ENCODE measurements at regions not wholly inside any gene's neighbourhood (a gene's known extent, or its start where the extent isn't known, plus 50 kb on each side); places are given as distances from the start of the nearest gene placed in this dataset.

- Histone ChIP-seq H3K36me3 (no peaks in the 10 kb centered on the region), H3K4me3 (no peak overlapping the region), H3K4me1 (no peaks in the 10 kb centered on the region), H3K27me3 (no peaks in the 10 kb centered on the region), H3K9me3 (no peaks in the 10 kb centered on the region), H3K27ac (no peak overlapping the region)
- intact Hi-C loops (cut with DNase I) = no loop called here
- WGBS, 2 donors = 40 to 53% methylated on average over 3 of the region's 3 CpGs
- TF ChIP-seq CTCF (IDR thresholded peaks at IDR 0.05) = no peak
- FAIRE-seq = no peak
- no peak for ATAC-seq
- no peak for DNase-seq
These were observed 89.4 kb upstream of the IGLL5 start for GRCh38 chr22:22798232-22798616.

GRCh38 chr22:22798716-22799115, 88.9 kb upstream of the IGLL5 start:
- ATAC-seq (no peak), FAIRE-seq (no peak), DNase-seq (no peak)
- H3K4me1 ChIP-seq = no peaks in the 10 kb centered on the region
- no peak overlapping the region for H3K27ac ChIP-seq
- no peaks in the 10 kb centered on the region for H3K9me3 ChIP-seq
- no peak for TF ChIP-seq CTCF (IDR thresholded peaks at IDR 0.05)
- intact Hi-C loops (cut with DNase I) = no loop called here
- H3K36me3 ChIP-seq = no peaks in the 10 kb centered on the region
- H3K4me3 ChIP-seq = no peak overlapping the region
- H3K27me3 ChIP-seq = no peaks in the 10 kb centered on the region
- 90 to 91% methylated on average over 1 of the region's 1 CpG for WGBS, 2 donors

- no peaks in the 10 kb centered on the region for H3K36me3 ChIP-seq
- no peak for TF ChIP-seq CTCF (IDR thresholded peaks at IDR 0.05)
- intact Hi-C loops (cut with DNase I) = no loop called here
- peak in 1 of 4 donors; percentile 30 for ATAC-seq
- no peak for DNase-seq
- 32 to 51% methylated on average over 4 of the region's 4 CpGs for WGBS, 2 donors
- no peak for FAIRE-seq
- H3K9me3 ChIP-seq = no peaks in the 10 kb centered on the region
- H3K4me1 ChIP-seq = no peaks in the 10 kb centered on the region
- no peak overlapping the region for H3K4me3 ChIP-seq
- no peak overlapping the region for H3K27ac ChIP-seq
- no peaks in the 10 kb centered on the region for H3K27me3 ChIP-seq
These were observed 88.1 kb upstream of the IGLL5 start for GRCh38 chr22:22799561-22799960.

- no peaks in the 10 kb centered on the region for H3K4me1 ChIP-seq
- no peaks in the 10 kb centered on the region for H3K36me3 ChIP-seq
- TF ChIP-seq CTCF (IDR thresholded peaks at IDR 0.05) = no peak
- ATAC-seq (no peak), FAIRE-seq (no peak), DNase-seq (no peak)
- no peak overlapping the region for H3K4me3 ChIP-seq
- peaks cover 0 to 2% (median 0%) of the 10 kb centered on the region in 4 donors for H3K27me3 ChIP-seq
- H3K9me3 ChIP-seq = no peaks in the 10 kb centered on the region
- 68 to 78% methylated on average over 3 of the region's 3 CpGs for WGBS, 2 donors
- H3K27ac ChIP-seq = no peak overlapping the region
- intact Hi-C loops (cut with DNase I) = no loop called here
These were observed 86.9 kb upstream of the IGLL5 start for GRCh38 chr22:22800716-22801115.

- H3K4me3 ChIP-seq = no peak overlapping the region
- FAIRE-seq (no peak), ATAC-seq (no peak), DNase-seq (no peak)
- intact Hi-C loops (cut with DNase I) = no loop called here
- no peak overlapping the region for H3K27ac ChIP-seq
- 70 to 75% methylated on average over 5 of the region's 5 CpGs for whole genome bisulfite sequencing, 2 donors
- peaks cover 0 to 7% (median 0%) of the 10 kb centered on the region in 4 donors for H3K27me3 ChIP-seq
- no peaks in the 10 kb centered on the region for H3K4me1 ChIP-seq
- no peaks in the 10 kb centered on the region for H3K9me3 ChIP-seq
- H3K36me3 ChIP-seq = no peaks in the 10 kb centered on the region
- TF ChIP-seq CTCF (IDR thresholded peaks at IDR 0.05) = no peak
These were observed 85.2 kb upstream of the IGLL5 start for GRCh38 chr22:22802339-22802970.
